ENCODE measurements at regions not wholly inside any gene's neighbourhood (a gene's known extent, or its start where the extent isn't known, plus 50 kb on each side); places are given as distances from the start of the nearest gene placed in this dataset.

GRCh38 chr2:16331772-16332171, 333.9 kb downstream of the CYRIA start:
- intact Hi-C loops (cut with micrococcal nuclease), result no loop called here
- no peak overlapping the region for H3K4me3 ChIP-seq (ENCODE audit: control extremely low read depth in 1 of 5, extremely low read depth in 1 of 5, insufficient read depth in 1 of 5, low read depth in 2 of 5, low read length in 4 of 5)
- TF ChIP-seq EZH2 (IDR thresholded peaks at IDR 0.05; ENCODE audit: borderline replicate concordance, insufficient read depth, low read depth, low read length, poor library complexity, severe bottlenecking), result no peak
- TF ChIP-seq CTCF (IDR thresholded peaks at IDR 0.05), result no peak
- Mint-ChIP-seq H3K4me3 (no peak overlapping the region), H3K9me3 (ENCODE audit: insufficient read depth) (no peaks in the 10 kb centered on the region), H3K27me3 (no peaks in the 10 kb centered on the region), H3K4me1 (no peaks in the 10 kb centered on the region), H3K27ac (no peak overlapping the region)
- WGBS (ENCODE audit: insufficient coverage), result 90% methylated on average over 2 of the region's 2 CpGs
- CTCF ChIA-PET, result no interaction called here
- H3K27me3 ChIP-seq (replicated peaks in 1 of 4; ENCODE audit: control extremely low read depth in 1 of 4, control insufficient read depth in 3 of 4, insufficient read depth in 4 of 4, low read length in 3 of 4), result no peaks in the 10 kb centered on the region
- POLR2A ChIA-PET, result no interaction called here
- no peaks in the 10 kb centered on the region for H4K20me1 ChIP-seq (ENCODE audit: control insufficient read depth, insufficient read depth, low read length, poor library complexity, severe bottlenecking)
- no peak overlapping the region for H3K4me2 ChIP-seq (replicated peaks; ENCODE audit: low read depth, low read length, poor library complexity, severe bottlenecking)
- H3K27ac ChIP-seq (ENCODE audit: low read length in 2 of 2), result no peak overlapping the region
- no peak for DNase-seq
- no peaks in the 10 kb centered on the region for H3K36me3 ChIP-seq (replicated peaks in 1 of 2; ENCODE audit: control extremely low read depth in 1 of 2, control insufficient read depth in 1 of 2, extremely low read depth in 1 of 2, insufficient read depth in 2 of 2, low read length in 1 of 2)
- H3K9ac ChIP-seq (ENCODE audit: low read length), result no peak overlapping the region
- no peak for ATAC-seq (ENCODE audit: low read depth)
- peaks cover 0 to 3% (median 0%) of the 10 kb centered on the region in 3 donors for H3K9me3 ChIP-seq (ENCODE audit: control extremely low read depth in 1 of 3, control insufficient read depth in 2 of 3, insufficient read depth in 1 of 3, low read length in 2 of 3)
- H2AFZ ChIP-seq (ENCODE audit: insufficient read depth, low read depth, low read length, poor library complexity, severe bottlenecking), result no peak overlapping the region
- H3K79me2 ChIP-seq (ENCODE audit: control insufficient read depth, insufficient read depth, low read length), result no peaks in the 10 kb centered on the region
- H3K4me1 ChIP-seq (ENCODE audit: control insufficient read depth in 2 of 2, insufficient read depth in 2 of 2, low read length in 2 of 2), result no peaks in the 10 kb centered on the region

GRCh38 chr2:16330982-16331381, 334.7 kb downstream of the CYRIA start:
- no peak for DNase-seq
- no peak for ATAC-seq (ENCODE audit: low read depth)
- H3K27me3 Mint-ChIP-seq, result no peaks in the 10 kb centered on the region
- H3K27ac Mint-ChIP-seq, result no peak overlapping the region
- H3K9me3 ChIP-seq (ENCODE audit: control extremely low read depth in 1 of 3, control insufficient read depth in 2 of 3, insufficient read depth in 1 of 3, low read length in 2 of 3), result peaks cover 0 to 3% (median 0%) of the 10 kb centered on the region in 3 donors
- CTCF ChIA-PET, result no interaction called here
- no peak overlapping the region for H2AFZ ChIP-seq (ENCODE audit: insufficient read depth, low read depth, low read length, poor library complexity, severe bottlenecking)
- H3K27ac ChIP-seq (ENCODE audit: low read length in 2 of 2), result no peak overlapping the region
- no peaks in the 10 kb centered on the region for H4K20me1 ChIP-seq (ENCODE audit: control insufficient read depth, insufficient read depth, low read length, poor library complexity, severe bottlenecking)
- H3K4me3 ChIP-seq (ENCODE audit: control extremely low read depth in 1 of 5, extremely low read depth in 1 of 5, insufficient read depth in 1 of 5, low read depth in 2 of 5, low read length in 4 of 5), result no peak overlapping the region
- H3K36me3 ChIP-seq (replicated peaks in 1 of 2; ENCODE audit: control extremely low read depth in 1 of 2, control insufficient read depth in 1 of 2, extremely low read depth in 1 of 2, insufficient read depth in 2 of 2, low read length in 1 of 2), result no peaks in the 10 kb centered on the region
- no peak overlapping the region for H3K9ac ChIP-seq (ENCODE audit: low read length)
- POLR2A ChIA-PET, result no interaction called here
- no peaks in the 10 kb centered on the region for H3K9me3 Mint-ChIP-seq (ENCODE audit: insufficient read depth)
- no peak overlapping the region for H3K4me3 Mint-ChIP-seq
- WGBS (ENCODE audit: insufficient coverage), result 19% methylated on average over 4 of the region's 5 CpGs
- no peak overlapping the region for H3K4me2 ChIP-seq (replicated peaks; ENCODE audit: low read depth, low read length, poor library complexity, severe bottlenecking)
- H3K79me2 ChIP-seq (ENCODE audit: control insufficient read depth, insufficient read depth, low read length), result no peaks in the 10 kb centered on the region
- no peaks in the 10 kb centered on the region for H3K4me1 Mint-ChIP-seq
- no peaks in the 10 kb centered on the region for H3K4me1 ChIP-seq (ENCODE audit: control insufficient read depth in 2 of 2, insufficient read depth in 2 of 2, low read length in 2 of 2)
- no peak for TF ChIP-seq CTCF (IDR thresholded peaks at IDR 0.05)
- TF ChIP-seq EZH2 (IDR thresholded peaks at IDR 0.05; ENCODE audit: borderline replicate concordance, insufficient read depth, low read depth, low read length, poor library complexity, severe bottlenecking), result no peak
- no peaks in the 10 kb centered on the region for H3K27me3 ChIP-seq (replicated peaks in 1 of 4; ENCODE audit: control extremely low read depth in 1 of 4, control insufficient read depth in 3 of 4, insufficient read depth in 4 of 4, low read length in 3 of 4)
- intact Hi-C loops (cut with micrococcal nuclease), result no loop called here

Data from B cell (primary cell).